ENCODE measurements at regions not wholly inside any gene's neighbourhood (a gene's known extent, or its start where the extent isn't known, plus 50 kb on each side); places are given as distances from the start of the nearest gene placed in this dataset.
A peak's percentile ranks its signal among the peaks of the same experiment; 100 is the strongest.

DNA sequence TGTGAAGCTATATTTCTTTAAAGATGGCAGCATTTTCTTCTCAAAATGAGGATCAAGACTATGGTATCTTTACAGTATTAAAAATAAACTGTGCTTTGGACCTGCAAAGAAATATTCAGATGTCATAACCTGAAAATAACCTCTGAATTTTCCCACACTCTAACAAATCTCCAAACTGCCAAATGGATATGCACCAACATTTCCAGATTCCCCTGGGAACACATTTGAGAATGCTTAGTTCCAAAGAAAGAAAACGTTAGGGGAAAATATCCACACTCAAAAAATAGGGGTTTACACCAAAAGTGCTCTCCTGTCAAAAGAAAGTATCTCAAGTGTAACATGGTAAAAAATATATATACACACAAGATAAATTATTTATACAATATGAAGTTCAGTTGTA lies 69.1 kb upstream of the ARHGAP29 start:
- Histone ChIP-seq H3K4me3 (no peak overlapping the region), H3K27ac (peak overlapping the region; percentile 54 to 59), H3K36me3 (no peaks in the 10 kb centered on the region), H3K9me3 (no peaks in the 10 kb centered on the region), H3K27me3 (no peaks in the 10 kb centered on the region), H3K4me1 (peaks cover 0 to 58% (median 24%) of the 10 kb centered on the region in 4 donors)
- intact Hi-C loops (cut with DNase I; ENCODE audit: low total_unique reads) = no loop called here
- TF ChIP-seq, protein P1, sequence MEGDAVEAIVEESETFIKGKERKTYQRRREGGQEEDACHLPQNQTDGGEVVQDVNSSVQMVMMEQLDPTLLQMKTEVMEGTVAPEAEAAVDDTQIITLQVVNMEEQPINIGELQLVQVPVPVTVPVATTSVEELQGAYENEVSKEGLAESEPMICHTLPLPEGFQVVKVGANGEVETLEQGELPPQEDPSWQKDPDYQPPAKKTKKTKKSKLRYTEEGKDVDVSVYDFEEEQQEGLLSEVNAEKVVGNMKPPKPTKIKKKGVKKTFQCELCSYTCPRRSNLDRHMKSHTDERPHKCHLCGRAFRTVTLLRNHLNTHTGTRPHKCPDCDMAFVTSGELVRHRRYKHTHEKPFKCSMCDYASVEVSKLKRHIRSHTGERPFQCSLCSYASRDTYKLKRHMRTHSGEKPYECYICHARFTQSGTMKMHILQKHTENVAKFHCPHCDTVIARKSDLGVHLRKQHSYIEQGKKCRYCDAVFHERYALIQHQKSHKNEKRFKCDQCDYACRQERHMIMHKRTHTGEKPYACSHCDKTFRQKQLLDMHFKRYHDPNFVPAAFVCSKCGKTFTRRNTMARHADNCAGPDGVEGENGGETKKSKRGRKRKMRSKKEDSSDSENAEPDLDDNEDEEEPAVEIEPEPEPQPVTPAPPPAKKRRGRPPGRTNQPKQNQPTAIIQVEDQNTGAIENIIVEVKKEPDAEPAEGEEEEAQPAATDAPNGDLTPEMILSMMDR (IDR thresholded peaks at IDR 0.05) = no peak
- no peak for DNase-seq

GRCh38 chr1:94305704-94306103 lies 68.3 kb upstream of the ARHGAP29 start:
- Histone ChIP-seq H3K27ac (peak overlapping the region; percentile 54 to 59), H3K27me3 (no peaks in the 10 kb centered on the region), H3K9me3 (no peaks in the 10 kb centered on the region), H3K4me3 (no peak overlapping the region), H3K4me1 (peaks cover 0 to 58% (median 27%) of the 10 kb centered on the region in 4 donors), H3K36me3 (no peaks in the 10 kb centered on the region)
- DNase-seq = no peak
- intact Hi-C loops (cut with DNase I; ENCODE audit: low total_unique reads) = no loop called here
- TF ChIP-seq, protein P1 (IDR thresholded peaks at IDR 0.05) = no peak

DNA sequence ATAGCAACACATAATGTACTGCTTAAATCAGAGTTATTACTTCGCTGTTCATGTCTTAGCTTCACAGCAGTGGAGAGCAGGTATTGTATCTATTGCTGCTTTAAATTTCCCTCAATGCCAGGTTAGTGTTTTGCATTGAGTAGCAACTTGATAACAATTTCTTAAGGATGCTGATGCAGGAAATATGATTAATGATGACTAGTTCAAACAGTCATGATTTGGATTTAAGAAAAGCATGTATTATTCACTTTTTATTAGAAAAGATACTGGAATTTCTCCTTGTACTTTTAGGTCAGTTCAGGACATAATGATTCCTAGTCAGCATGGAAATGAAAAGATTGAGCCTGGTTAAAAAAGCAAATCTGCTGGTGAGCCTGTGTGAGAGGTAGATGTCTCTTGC lies 67.2 kb upstream of the ARHGAP29 start:
- peaks cover 0 to 69% (median 35%) of the 10 kb centered on the region in 4 donors for H3K4me1 ChIP-seq
- TF ChIP-seq, protein P1 (IDR thresholded peaks at IDR 0.05) = no peak
- intact Hi-C loops (cut with DNase I; ENCODE audit: low total_unique reads) = no loop called here

GRCh38 chr1:94303005-94303404 lies 65.6 kb upstream of the ARHGAP29 start:
- TF ChIP-seq, protein P1 (IDR thresholded peaks at IDR 0.05) = no peak
- H3K27ac ChIP-seq = no peak overlapping the region
- intact Hi-C loops (cut with DNase I; ENCODE audit: low total_unique reads) = no loop called here
- DNase-seq = no peak
- H3K36me3 ChIP-seq = no peaks in the 10 kb centered on the region
- H3K4me1 ChIP-seq = peaks cover 0 to 70% (median 38%) of the 10 kb centered on the region in 4 donors
- no peaks in the 10 kb centered on the region for H3K27me3 ChIP-seq
- H3K9me3 ChIP-seq = no peaks in the 10 kb centered on the region
- H3K4me3 ChIP-seq = no peak overlapping the region

More for the DNA sequence above, 67.2 kb upstream of the ARHGAP29 start:
- Histone ChIP-seq H3K27me3 (no peaks in the 10 kb centered on the region), H3K9me3 (no peaks in the 10 kb centered on the region), H3K36me3 (no peaks in the 10 kb centered on the region), H3K27ac (peak overlapping the region in 1 of 2 donors; percentile 59), H3K4me3 (no peak overlapping the region)
- no peak for DNase-seq

GRCh38 chr1:94302497-94302896 lies 65.1 kb upstream of the ARHGAP29 start:
- DNase-seq = no peak
- TF ChIP-seq, protein P1 (IDR thresholded peaks at IDR 0.05) = no peak
- Histone ChIP-seq H3K27ac (no peak overlapping the region), H3K36me3 (no peaks in the 10 kb centered on the region), H3K4me1 (peaks cover 0 to 65% (median 38%) of the 10 kb centered on the region in 4 donors), H3K9me3 (no peaks in the 10 kb centered on the region), H3K4me3 (no peak overlapping the region), H3K27me3 (no peaks in the 10 kb centered on the region)
- intact Hi-C loops (cut with DNase I; ENCODE audit: low total_unique reads) = no loop called here

DNA sequence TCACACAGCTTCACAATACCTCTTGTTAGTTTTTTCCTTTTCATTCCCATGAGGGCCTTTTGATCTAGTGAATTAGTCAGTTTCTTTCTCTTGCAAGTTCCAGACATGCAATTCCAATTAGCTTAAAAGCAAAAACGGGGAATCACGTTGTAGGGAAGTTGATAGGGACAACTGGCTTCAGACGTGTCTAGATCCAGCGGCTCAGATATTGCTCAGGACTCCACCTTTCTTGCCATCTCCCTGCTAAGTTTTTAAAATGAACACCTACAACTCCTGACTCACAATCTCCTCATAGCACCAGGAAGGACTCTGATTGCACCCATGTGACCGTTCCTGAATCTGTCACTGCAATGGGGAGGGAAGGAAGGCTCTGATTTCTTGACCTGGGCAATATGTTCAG lies 63.8 kb upstream of the ARHGAP29 start:
- Histone ChIP-seq H3K36me3 (no peaks in the 10 kb centered on the region), H3K4me1 (peaks cover 0 to 57% (median 36%) of the 10 kb centered on the region in 4 donors), H3K9me3 (no peaks in the 10 kb centered on the region), H3K27ac (peak overlapping the region in 1 of 2 donors; percentile 59), H3K27me3 (no peaks in the 10 kb centered on the region), H3K4me3 (no peak overlapping the region)
- TF ChIP-seq, protein P1 (IDR thresholded peaks at IDR 0.05) = no peak
- intact Hi-C loops (cut with DNase I; ENCODE audit: low total_unique reads) = no loop called here
- no peak for DNase-seq
